GM18498 (cell line): ENCODE measurements at regions not wholly inside any gene's neighbourhood (a gene's known extent, or its start where the extent isn't known, plus 50 kb on each side); places are given as distances from the start of the nearest gene placed in this dataset.
"Not testable (repeated sequence)": the region's sequence is repeated elsewhere in the genome, so short reads cannot be mapped to it uniquely, and the experiment has no call there.

ENCODE experiments used
- ATAC-seq: cut with Tn5 transposase; IDR thresholded peaks from one replicate; pipeline ENCODE4 v1.9.1; 2021; ENCODE audit warnings: mild to moderate bottlenecking, moderate library complexity; ENCODE audit not compliant: unreplicated experiment

- no peak for ATAC-seq
These were observed 481.1 kb downstream of the TFAP2B start for GRCh38 chr6:51299621-51300380.

GRCh38 chr6:51300510-51300909, 481.8 kb downstream of the TFAP2B start:
- no peak for ATAC-seq

- ATAC-seq: no peak
These were observed 483.3 kb downstream of the TFAP2B start for GRCh38 chr6:51301962-51302361.

- no peak for ATAC-seq
These were observed 483.8 kb downstream of the TFAP2B start for GRCh38 chr6:51302431-51302830.

GRCh38 chr6:51303338-51303737, 484.7 kb downstream of the TFAP2B start:
- no peak for ATAC-seq

GRCh38 chr6:51314965-51315364, 496.3 kb downstream of the TFAP2B start:
- no peak for ATAC-seq

GRCh38 chr6:51318674-51319073, 500.0 kb downstream of the TFAP2B start:
- no peak for ATAC-seq

GRCh38 chr6:51321477-51321876, 502.8 kb downstream of the TFAP2B start:
- ATAC-seq: not testable (repeated sequence)

GRCh38 chr6:51322505-51322904, 503.8 kb downstream of the TFAP2B start:
- ATAC-seq: no peak

- ATAC-seq: no peak
These were observed 504.4 kb downstream of the TFAP2B start for GRCh38 chr6:51323056-51323455.

GRCh38 chr6:51330971-51331370, 512.3 kb downstream of the TFAP2B start:
- no peak for ATAC-seq

- no peak for ATAC-seq
These were observed 516.9 kb downstream of the TFAP2B start for GRCh38 chr6:51335543-51335942.

GRCh38 chr6:51336185-51336584, 517.5 kb downstream of the TFAP2B start:
- no peak for ATAC-seq

- ATAC-seq: no peak
These were observed 518.6 kb downstream of the TFAP2B start for GRCh38 chr6:51337277-51337676.

GRCh38 chr6:51339108-51339507, 520.4 kb downstream of the TFAP2B start:
- ATAC-seq: no peak

- no peak for ATAC-seq
These were observed 521.1 kb downstream of the TFAP2B start for GRCh38 chr6:51339728-51340127.

- ATAC-seq: no peak
These were observed 523.7 kb downstream of the TFAP2B start for GRCh38 chr6:51342393-51342792.

GRCh38 chr6:51349857-51350256, 531.2 kb downstream of the TFAP2B start:
- no peak for ATAC-seq

GRCh38 chr6:51350308-51350904, 531.7 kb downstream of the TFAP2B start:
- ATAC-seq: no peak

GRCh38 chr6:51352506-51353029, 533.9 kb downstream of the TFAP2B start:
- no peak for ATAC-seq

GRCh38 chr6:51360287-51360686, 541.6 kb downstream of the TFAP2B start:
- no peak for ATAC-seq

GRCh38 chr6:51365566-51365965, 546.9 kb downstream of the TFAP2B start:
- no peak for ATAC-seq
